IPS DF 6.9 (cell line): ENCODE measurements at regions not wholly inside any gene's neighbourhood (a gene's known extent, or its start where the extent isn't known, plus 50 kb on each side); places are given as distances from the start of the nearest gene placed in this dataset.

Experiments used
- DNase-seq: peaks from one replicate; pipeline ENCODE4 v3.0.0-alpha.2; 2013; ENCODE audit warnings: low read depth, low spot score
- H3K27ac ChIP-seq: one replicate; pipeline ENCODE4 v1.5.1; 2013; ENCODE audit warnings: low read length, control low read depth
- H3K27me3 ChIP-seq: 2 replicates; pipeline ENCODE4 v1.6.1; 2013; ENCODE audit warnings: mild to moderate bottlenecking, low read length; ENCODE audit not compliant: control insufficient read depth, insufficient read depth
- H3K36me3 ChIP-seq: 2 replicates; pipeline ENCODE4 v1.6.1; 2013; ENCODE audit warnings: low read length; ENCODE audit not compliant: control insufficient read depth, insufficient read depth
- H3K4me1 ChIP-seq: 2 replicates; pipeline ENCODE4 v1.6.1; 2013; ENCODE audit warnings: low read length; ENCODE audit not compliant: control insufficient read depth, insufficient read depth
- H3K4me3 ChIP-seq: 2 replicates; pipeline ENCODE4 v1.5.1; 2013; ENCODE audit warnings: mild to moderate bottlenecking, low read length
- H3K9me3 ChIP-seq: 2 replicates; pipeline ENCODE4 v1.6.1; 2013; ENCODE audit warnings: low read length, inconsistent platforms; ENCODE audit not compliant: control insufficient read depth, insufficient read depth
- WGBS: extraction: QIAGEN DNeasy Blood & Tissue Kit; methylation state at CpG from one replicate; pipeline ENCODE4 v1.1.7; 2013; ENCODE audit warnings: mixed read lengths, missing lambda C conversion rate; ENCODE audit not compliant: insufficient read length, insufficient coverage; 5-methylcytosine and 5-hydroxymethylcytosine counted together

GRCh38 chr5:85760519-85760918 is 857.2 kb upstream of the COX7C start:
- Histone ChIP-seq H3K9me3 (no peaks in the 10 kb centered on the region), H3K36me3 (no peaks in the 10 kb centered on the region), H3K4me1 (no peaks in the 10 kb centered on the region), H3K27ac (no peak overlapping the region), H3K27me3 (no peaks in the 10 kb centered on the region), H3K4me3 (no peak overlapping the region)
- DNase-seq: no peak
- no CpG with 5 or more reads among the region's 1 CpG for WGBS

- Histone ChIP-seq H3K36me3 (no peaks in the 10 kb centered on the region), H3K4me1 (no peaks in the 10 kb centered on the region), H3K27me3 (no peaks in the 10 kb centered on the region), H3K9me3 (no peaks in the 10 kb centered on the region), H3K27ac (no peak overlapping the region), H3K4me3 (no peak overlapping the region)
- DNase-seq: no peak
- WGBS: no CpG with 5 or more reads among the region's 3 CpGs
Observed at GRCh38 chr5:85769347-85769746, 848.4 kb upstream of the COX7C start.

GRCh38 chr5:85784746-85785145 is 833.0 kb upstream of the COX7C start:
- DNase-seq: no peak
- Histone ChIP-seq H3K27ac (no peak overlapping the region), H3K4me3 (no peak overlapping the region), H3K36me3 (no peaks in the 10 kb centered on the region), H3K9me3 (no peaks in the 10 kb centered on the region), H3K4me1 (no peaks in the 10 kb centered on the region), H3K27me3 (no peaks in the 10 kb centered on the region)
- no CpG with 5 or more reads among the region's 2 CpGs for WGBS

GRCh38 chr5:85813146-85813545 is 804.6 kb upstream of the COX7C start:
- WGBS: no CpG with 5 or more reads among the region's 3 CpGs
- Histone ChIP-seq H3K27me3 (no peaks in the 10 kb centered on the region), H3K4me3 (no peak overlapping the region), H3K36me3 (no peaks in the 10 kb centered on the region), H3K4me1 (no peaks in the 10 kb centered on the region), H3K27ac (no peak overlapping the region), H3K9me3 (no peaks in the 10 kb centered on the region)
- DNase-seq: no peak

GRCh38 chr5:85814596-85814995 is 803.1 kb upstream of the COX7C start:
- DNase-seq: peak; percentile 22
- Histone ChIP-seq H3K27me3 (no peaks in the 10 kb centered on the region), H3K27ac (no peak overlapping the region), H3K9me3 (no peaks in the 10 kb centered on the region), H3K4me3 (no peak overlapping the region), H3K4me1 (no peaks in the 10 kb centered on the region), H3K36me3 (no peaks in the 10 kb centered on the region)

GRCh38 chr5:85823462-85824426 is 794.0 kb upstream of the COX7C start:
- no peak for DNase-seq
- Histone ChIP-seq H3K4me1 (no peaks in the 10 kb centered on the region), H3K9me3 (no peaks in the 10 kb centered on the region), H3K4me3 (no peak overlapping the region), H3K36me3 (no peaks in the 10 kb centered on the region), H3K27ac (no peak overlapping the region), H3K27me3 (no peaks in the 10 kb centered on the region)
- WGBS: no CpG with 5 or more reads among the region's 6 CpGs

- no peaks in the 10 kb centered on the region for H3K4me1 ChIP-seq
- no peaks in the 10 kb centered on the region for H3K27me3 ChIP-seq
- H3K27ac ChIP-seq: no peak overlapping the region
- H3K4me3 ChIP-seq: no peak overlapping the region
- H3K9me3 ChIP-seq: no peaks in the 10 kb centered on the region
- H3K36me3 ChIP-seq: no peaks in the 10 kb centered on the region
- DNase-seq: no peak
- WGBS: no CpG with 5 or more reads among the region's 5 CpGs
Observed at GRCh38 chr5:85838781-85839180, 779.0 kb upstream of the COX7C start.

GRCh38 chr5:85841653-85842052 is 776.1 kb upstream of the COX7C start:
- Histone ChIP-seq H3K36me3 (no peaks in the 10 kb centered on the region), H3K27me3 (no peaks in the 10 kb centered on the region), H3K9me3 (no peaks in the 10 kb centered on the region), H3K4me3 (no peak overlapping the region), H3K4me1 (no peaks in the 10 kb centered on the region), H3K27ac (no peak overlapping the region)
- 100% methylated on average over 1 of the region's 2 CpGs for WGBS
- DNase-seq: no peak

- no peaks in the 10 kb centered on the region for H3K9me3 ChIP-seq
- no peaks in the 10 kb centered on the region for H3K27me3 ChIP-seq
- no CpG with 5 or more reads among the region's 11 CpGs for WGBS
- no peaks in the 10 kb centered on the region for H3K4me1 ChIP-seq
- no peaks in the 10 kb centered on the region for H3K36me3 ChIP-seq
- no peak for DNase-seq
- no peak overlapping the region for H3K4me3 ChIP-seq
- H3K27ac ChIP-seq: no peak overlapping the region
Observed at GRCh38 chr5:85843535-85843934, 774.2 kb upstream of the COX7C start.

- Histone ChIP-seq H3K36me3 (no peaks in the 10 kb centered on the region), H3K4me1 (no peaks in the 10 kb centered on the region), H3K27me3 (no peaks in the 10 kb centered on the region), H3K9me3 (no peaks in the 10 kb centered on the region), H3K4me3 (no peak overlapping the region), H3K27ac (no peak overlapping the region)
- WGBS: no CpG with 5 or more reads among the region's 4 CpGs
- no peak for DNase-seq
Observed at GRCh38 chr5:85849411-85849810, 768.3 kb upstream of the COX7C start.

GRCh38 chr5:85865296-85865695 is 752.4 kb upstream of the COX7C start:
- no CpG with 5 or more reads among the region's 3 CpGs for WGBS
- no peaks in the 10 kb centered on the region for H3K27me3 ChIP-seq
- no peak overlapping the region for H3K27ac ChIP-seq
- H3K9me3 ChIP-seq: no peaks in the 10 kb centered on the region
- DNase-seq: no peak
- H3K4me3 ChIP-seq: no peak overlapping the region
- H3K36me3 ChIP-seq: no peaks in the 10 kb centered on the region
- no peaks in the 10 kb centered on the region for H3K4me1 ChIP-seq
